ENCODE measurements at regions not wholly inside any gene's neighbourhood (a gene's known extent, or its start where the extent isn't known, plus 50 kb on each side); places are given as distances from the start of the nearest gene placed in this dataset.

GRCh38 chr2:62566847-62567246 lies 60.9 kb upstream of the TMEM17 start:
- no peak overlapping the region for H3K9ac ChIP-seq (ENCODE audit: insufficient read depth in 1 of 2, low read length in 2 of 2)
- H3K9me3 ChIP-seq (ENCODE audit: control insufficient read depth in 4 of 4, insufficient read depth in 3 of 4, low read length in 3 of 4) = no peaks in the 10 kb centered on the region
- H3K27me3 ChIP-seq (ENCODE audit: control insufficient read depth in 3 of 3, insufficient read depth in 3 of 3, low read length in 2 of 3) = peaks cover 0 to 15% (median 10%) of the 10 kb centered on the region in 3 donors
- ATAC-seq (ENCODE audit: insufficient read depth, low FRiP score) = no peak
- DNase-seq = no peak
- H3K4me1 ChIP-seq (ENCODE audit: control insufficient read depth in 5 of 5, insufficient read depth in 5 of 5, low read length in 5 of 5) = peaks cover 0 to 10% (median 2%) of the 10 kb centered on the region in 5 donors
- 39 to 74% methylated on average over 1 of the region's 1 CpG for WGBS, 2 donors
- H3K27ac ChIP-seq (ENCODE audit: low read depth in 1 of 2, low read length in 1 of 2) = no peak overlapping the region
- no peaks in the 10 kb centered on the region for H3K36me3 ChIP-seq (ENCODE audit: control insufficient read depth in 4 of 4, insufficient read depth in 4 of 4, low read length in 4 of 4)
- no peak overlapping the region for H3K4me3 ChIP-seq
- no peak for TF ChIP-seq CTCF (IDR thresholded peaks at IDR 0.05; ENCODE audit: control extremely low read depth, extremely low read depth)

GRCh38 chr2:62565309-62565908 lies 59.4 kb upstream of the TMEM17 start:
- ATAC-seq (ENCODE audit: insufficient read depth, low FRiP score) (no peak), DNase-seq (no peak)
- 82 to 87% methylated on average over 3 of the region's 3 CpGs for WGBS, 2 donors
- Histone ChIP-seq H3K4me3 (no peak overlapping the region), H3K9me3 (ENCODE audit: control insufficient read depth in 4 of 4, insufficient read depth in 3 of 4, low read length in 3 of 4) (no peaks in the 10 kb centered on the region), H3K4me1 (ENCODE audit: control insufficient read depth in 5 of 5, insufficient read depth in 5 of 5, low read length in 5 of 5) (peaks cover 0 to 5% (median 0%) of the 10 kb centered on the region in 5 donors), H3K27me3 (ENCODE audit: control insufficient read depth in 3 of 3, insufficient read depth in 3 of 3, low read length in 2 of 3) (peaks cover 0 to 4% (median 0%) of the 10 kb centered on the region in 3 donors), H3K27ac (ENCODE audit: low read depth in 1 of 2, low read length in 1 of 2) (no peak overlapping the region), H3K9ac (ENCODE audit: insufficient read depth in 1 of 2, low read length in 2 of 2) (no peak overlapping the region), H3K36me3 (ENCODE audit: control insufficient read depth in 4 of 4, insufficient read depth in 4 of 4, low read length in 4 of 4) (no peaks in the 10 kb centered on the region)
- no peak for TF ChIP-seq CTCF (IDR thresholded peaks at IDR 0.05; ENCODE audit: control extremely low read depth, extremely low read depth)

GRCh38 chr2:62564380-62565137 lies 58.6 kb upstream of the TMEM17 start:
- WGBS, 2 donors = 87 to 95% methylated on average over 4 of the region's 4 CpGs
- Histone ChIP-seq H3K27me3 (ENCODE audit: control insufficient read depth in 3 of 3, insufficient read depth in 3 of 3, low read length in 2 of 3) (no peaks in the 10 kb centered on the region), H3K4me3 (no peak overlapping the region), H3K9ac (ENCODE audit: insufficient read depth in 1 of 2, low read length in 2 of 2) (no peak overlapping the region), H3K9me3 (ENCODE audit: control insufficient read depth in 4 of 4, insufficient read depth in 3 of 4, low read length in 3 of 4) (no peaks in the 10 kb centered on the region), H3K27ac (ENCODE audit: low read depth in 1 of 2, low read length in 1 of 2) (no peak overlapping the region), H3K36me3 (ENCODE audit: control insufficient read depth in 4 of 4, insufficient read depth in 4 of 4, low read length in 4 of 4) (no peaks in the 10 kb centered on the region), H3K4me1 (ENCODE audit: control insufficient read depth in 5 of 5, insufficient read depth in 5 of 5, low read length in 5 of 5) (peaks cover 0 to 4% (median 0%) of the 10 kb centered on the region in 5 donors)
- no peak for TF ChIP-seq CTCF (IDR thresholded peaks at IDR 0.05; ENCODE audit: control extremely low read depth, extremely low read depth)
- DNase-seq = no peak
- no peak for ATAC-seq (ENCODE audit: insufficient read depth, low FRiP score)

Measured in lung (tissue), 11 donors.